Uterus (tissue), 2 donors: ENCODE measurements at regions not wholly inside any gene's neighbourhood (a gene's known extent, or its start where the extent isn't known, plus 50 kb on each side); places are given as distances from the start of the nearest gene placed in this dataset.

Experiments used
- CTCF ChIP-seq, 4 experiments: fragments of 200-600 bp in 2 of 4; fragments of 450-650 bp in 2 of 4; sonication (generic) in 2 of 4; IDR thresholded peaks; one replicate each; pipeline ENCODE4 v1.5.1; 2016 to 2019; ENCODE audit warnings: antibody characterized with exemption in 4 of 4, mild to moderate bottlenecking in 2 of 4, moderate library complexity in 1 of 4
- POLR2A ChIP-seq, 2 donors: fragments of 450-650 bp; IDR thresholded peaks; one replicate each; pipeline ENCODE4 v1.6.1; 2016; ENCODE audit warnings: antibody characterized with exemption in 2 of 2, mild to moderate bottlenecking in 1 of 2, moderate library complexity in 1 of 2

- TF ChIP-seq CTCF (IDR thresholded peaks at IDR 0.05) (no peak), POLR2A (IDR thresholded peaks at IDR 0.05) (no peak)
Measured at GRCh38 chr11:10936626-10937384, 79.0 kb upstream of the ZBED5 start.
